Kidney (tissue), 13 donors: ENCODE measurements at regions not wholly inside any gene's neighbourhood (a gene's known extent, or its start where the extent isn't known, plus 50 kb on each side); places are given as distances from the start of the nearest gene placed in this dataset.
A peak's percentile ranks its signal among the peaks of the same experiment; 100 is the strongest.

Experiments used
- DNase-seq, 5 donors: peaks; one replicate each; pipeline ENCODE4 v3.0.0-alpha.2; 2013 to 2020
- FAIRE-seq: peaks from 2 replicates; lab custom pipeline; 2012; peaks lifted over from hg19 to GRCh38; lab: Jason Lieb, UNC
- H3K27ac ChIP-seq, 2 donors: one replicate each; pipeline ENCODE4 v1.7.0; 2013; ENCODE audit warnings: low read depth in 2 of 2, low read length in 2 of 2, inconsistent platforms in 1 of 2
- H3K27me3 ChIP-seq: one replicate; pipeline ENCODE4 v1.7.1; 2013; ENCODE audit warnings: low read length, inconsistent platforms; ENCODE audit not compliant: control insufficient read depth, insufficient read depth
- H3K36me3 ChIP-seq, 3 donors: one replicate each; pipeline versions ENCODE4 v1.7.0 to v1.7.1; 2013; ENCODE audit warnings: low read length in 3 of 3, control low read depth in 1 of 3, inconsistent platforms in 1 of 3; ENCODE audit not compliant: insufficient read depth in 3 of 3, control insufficient read depth in 2 of 3
- H3K4me1 ChIP-seq, 3 donors: one replicate each; pipeline versions ENCODE4 v1.7.0 to v1.7.1; 2013; ENCODE audit warnings: low read length in 3 of 3, inconsistent platforms in 1 of 3, low read depth in 1 of 3; ENCODE audit not compliant: control insufficient read depth in 2 of 3, insufficient read depth in 2 of 3
- H3K4me3 ChIP-seq, 3 donors: one replicate each; pipeline versions ENCODE4 v1.7.0 to v1.8.1; 2013; ENCODE audit warnings: low read length in 3 of 3, control low read depth in 1 of 3, inconsistent platforms in 1 of 3
- H3K9ac ChIP-seq, 3 donors: one replicate each; pipeline versions ENCODE4 v1.7.0 to v1.7.1; 2013; ENCODE audit warnings: low read length in 3 of 3, control low read depth in 1 of 3, inconsistent platforms in 1 of 3
- H3K9me3 ChIP-seq, 3 donors: one replicate each; pipeline versions ENCODE4 v1.7.0 to v1.7.1; 2013; ENCODE audit warnings: low read length in 3 of 3, control low read depth in 1 of 3, inconsistent platforms in 1 of 3; ENCODE audit not compliant: control insufficient read depth in 2 of 3, insufficient read depth in 1 of 3
- intact Hi-C: fragments of 100-400 bp; cut with DNase I; formaldehyde crosslinking; loops from one replicate; pipeline ENCODE4 v1.11.1; 2022
- TF ChIP-seq, protein P1 (sequence below): IDR thresholded peaks from 3 replicates; pipeline ENCODE4 v1.5.1; 2012; ENCODE audit warnings: mild to moderate bottlenecking, moderate library complexity, borderline replicate concordance; ENCODE audit not compliant: insufficient read depth; ENCODE audit errors: extremely low read depth
- donor health status: control.
- donor health status: control.
- donor health status: control.
- donor health status: control.
- donor health status: control.
- donor health status: DM: yes; HTN: yes; CAD: no.
- donor health status: Normal renal cell carcinoma (clear cell type).

DNA sequence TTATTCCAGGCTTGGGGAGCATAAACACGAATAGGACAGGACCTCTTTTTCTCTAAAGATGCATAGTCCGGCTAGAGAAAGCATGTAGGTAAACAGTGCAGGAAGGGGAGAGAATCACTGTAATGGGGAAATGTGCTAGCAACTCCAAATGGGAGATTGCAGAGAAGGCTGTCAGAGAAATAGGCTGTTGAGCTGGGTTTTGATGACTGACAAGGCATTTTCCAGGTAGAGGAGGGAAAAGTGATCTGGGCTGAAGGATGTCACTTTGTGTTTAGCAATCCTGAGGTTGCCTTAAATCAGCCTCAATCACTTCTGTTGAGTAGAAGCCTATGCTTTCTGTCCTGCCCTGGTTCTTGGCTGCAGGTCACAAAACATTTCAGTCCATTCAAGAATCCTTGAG, 242.0 kb upstream of the MEIS1 start:
- intact Hi-C loops: no loop called here
- TF ChIP-seq, protein P1, sequence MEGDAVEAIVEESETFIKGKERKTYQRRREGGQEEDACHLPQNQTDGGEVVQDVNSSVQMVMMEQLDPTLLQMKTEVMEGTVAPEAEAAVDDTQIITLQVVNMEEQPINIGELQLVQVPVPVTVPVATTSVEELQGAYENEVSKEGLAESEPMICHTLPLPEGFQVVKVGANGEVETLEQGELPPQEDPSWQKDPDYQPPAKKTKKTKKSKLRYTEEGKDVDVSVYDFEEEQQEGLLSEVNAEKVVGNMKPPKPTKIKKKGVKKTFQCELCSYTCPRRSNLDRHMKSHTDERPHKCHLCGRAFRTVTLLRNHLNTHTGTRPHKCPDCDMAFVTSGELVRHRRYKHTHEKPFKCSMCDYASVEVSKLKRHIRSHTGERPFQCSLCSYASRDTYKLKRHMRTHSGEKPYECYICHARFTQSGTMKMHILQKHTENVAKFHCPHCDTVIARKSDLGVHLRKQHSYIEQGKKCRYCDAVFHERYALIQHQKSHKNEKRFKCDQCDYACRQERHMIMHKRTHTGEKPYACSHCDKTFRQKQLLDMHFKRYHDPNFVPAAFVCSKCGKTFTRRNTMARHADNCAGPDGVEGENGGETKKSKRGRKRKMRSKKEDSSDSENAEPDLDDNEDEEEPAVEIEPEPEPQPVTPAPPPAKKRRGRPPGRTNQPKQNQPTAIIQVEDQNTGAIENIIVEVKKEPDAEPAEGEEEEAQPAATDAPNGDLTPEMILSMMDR: no peak
- H3K9me3 ChIP-seq: no peaks in the 10 kb centered on the region
- H3K4me1 ChIP-seq: no peaks in the 10 kb centered on the region
- no peak overlapping the region for H3K27ac ChIP-seq
- no peaks in the 10 kb centered on the region for H3K36me3 ChIP-seq
- no peak for DNase-seq
- H3K27me3 ChIP-seq: no peaks in the 10 kb centered on the region
- FAIRE-seq: no peak
- H3K4me3 ChIP-seq: no peak overlapping the region
- no peak overlapping the region for H3K9ac ChIP-seq

DNA sequence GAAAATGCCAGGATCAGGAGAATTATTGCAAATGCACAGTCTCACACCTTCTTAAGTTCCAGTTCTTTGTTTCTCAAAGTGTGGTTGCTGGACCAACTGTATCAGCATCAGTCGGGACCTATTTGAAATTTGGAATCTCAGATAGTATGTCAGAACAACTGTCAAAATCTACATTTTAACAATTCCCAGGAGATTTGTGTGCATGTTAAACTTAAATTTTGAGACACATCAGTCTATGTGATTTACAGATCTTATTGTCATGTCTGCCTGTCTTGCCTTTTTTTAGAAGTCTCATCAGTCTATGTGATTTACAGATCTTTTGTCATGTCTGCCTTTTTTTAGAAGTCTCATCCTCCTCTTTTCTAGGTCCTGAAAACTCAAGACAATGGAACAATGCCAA, 243.6 kb upstream of the MEIS1 start:
- Histone ChIP-seq H3K27ac (no peak overlapping the region), H3K4me3 (no peak overlapping the region), H3K4me1 (no peaks in the 10 kb centered on the region), H3K27me3 (no peaks in the 10 kb centered on the region), H3K9me3 (no peaks in the 10 kb centered on the region), H3K9ac (no peak overlapping the region), H3K36me3 (no peaks in the 10 kb centered on the region)
- intact Hi-C loops: no loop called here
- FAIRE-seq (no peak), DNase-seq (no peak)
- TF ChIP-seq, protein P1: no peak

DNA sequence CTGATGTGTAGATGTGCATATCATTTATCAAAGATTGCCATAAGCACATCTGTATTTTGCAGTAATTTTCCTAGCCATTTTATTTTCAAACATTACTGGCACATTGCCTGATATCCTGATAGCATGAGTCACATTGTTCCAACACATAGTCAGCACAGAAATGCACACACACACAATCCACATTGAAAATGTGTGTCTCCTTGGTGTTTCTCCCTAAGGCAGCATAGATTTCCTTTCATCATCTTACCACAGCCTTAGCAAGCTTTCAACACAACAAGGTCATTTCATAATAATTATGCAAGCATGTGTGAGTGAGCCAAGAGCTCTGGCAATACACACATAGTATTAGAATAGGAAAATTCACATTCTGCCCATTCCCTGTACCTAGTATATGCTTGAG, 245.4 kb upstream of the MEIS1 start:
- H3K36me3 ChIP-seq: no peaks in the 10 kb centered on the region
- H3K9me3 ChIP-seq: no peaks in the 10 kb centered on the region
- TF ChIP-seq, protein P1: no peak
- H3K4me1 ChIP-seq: no peaks in the 10 kb centered on the region
- no peaks in the 10 kb centered on the region for H3K27me3 ChIP-seq
- no peak overlapping the region for H3K4me3 ChIP-seq
- intact Hi-C loops: no loop called here
- FAIRE-seq (no peak), DNase-seq (no peak)
- H3K27ac ChIP-seq: no peak overlapping the region
- H3K9ac ChIP-seq: no peak overlapping the region

DNA sequence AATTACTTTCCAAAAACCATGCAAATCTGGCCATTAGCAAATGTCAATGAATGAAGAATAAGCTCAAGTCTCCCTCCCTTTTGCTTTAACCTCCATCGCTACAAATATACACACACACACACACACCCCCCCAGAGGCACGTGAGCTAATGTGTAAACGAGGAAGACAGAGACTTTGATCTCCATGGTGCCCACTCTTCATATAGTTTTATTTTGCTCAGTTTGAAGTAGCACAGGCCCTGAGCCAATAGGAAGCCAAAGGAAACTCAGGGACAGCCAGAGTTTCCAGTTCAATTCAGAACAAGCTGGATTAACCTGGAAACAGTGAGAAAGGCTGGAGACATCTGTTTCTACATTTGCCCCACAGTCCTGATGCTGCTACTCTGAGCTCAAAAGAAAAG, 248.4 kb upstream of the MEIS1 start:
- Histone ChIP-seq H3K27ac (no peak overlapping the region), H3K9me3 (no peaks in the 10 kb centered on the region), H3K27me3 (no peaks in the 10 kb centered on the region), H3K4me3 (no peak overlapping the region), H3K9ac (no peak overlapping the region), H3K4me1 (no peaks in the 10 kb centered on the region), H3K36me3 (no peaks in the 10 kb centered on the region)
- TF ChIP-seq, protein P1: no peak
- no peak for FAIRE-seq
- peak in 2 of 5 donors; percentile 12 to 24 for DNase-seq
- intact Hi-C loops: no loop called here
